NCI-H510A (cell line): ENCODE measurements at regions not wholly inside any gene's neighbourhood (a gene's known extent, or its start where the extent isn't known, plus 50 kb on each side); places are given as distances from the start of the nearest gene placed in this dataset.
"Not testable (repeated sequence)": the region's sequence is repeated elsewhere in the genome, so short reads cannot be mapped to it uniquely, and the experiment has no call there.

ENCODE experiments used
- DNase-seq: peaks from one replicate; lab custom pipeline; 2025; lab: John Stamatoyannopoulos, UW

- no peak for DNase-seq
Observed at GRCh38 chr4:188377816-188378215, 238.6 kb downstream of the TRIML1 start.

GRCh38 chr4:188383180-188383579 lies 243.9 kb downstream of the TRIML1 start:
- no peak for DNase-seq

- DNase-seq = no peak
Observed at GRCh38 chr4:188387179-188387791, 248.0 kb downstream of the TRIML1 start.

- not testable (repeated sequence) for DNase-seq
Observed at GRCh38 chr4:188391349-188391748, 252.1 kb downstream of the TRIML1 start.

- no peak for DNase-seq
Observed at GRCh38 chr4:188396037-188396436, 256.8 kb downstream of the TRIML1 start.

GRCh38 chr4:188399834-188400233 lies 260.6 kb downstream of the TRIML1 start:
- DNase-seq = no peak

GRCh38 chr4:188400451-188400850 lies 261.2 kb downstream of the TRIML1 start:
- no peak for DNase-seq

GRCh38 chr4:188403272-188403671 lies 264.0 kb downstream of the TRIML1 start:
- no peak for DNase-seq

GRCh38 chr4:188405071-188405835 lies 266.0 kb downstream of the TRIML1 start:
- DNase-seq = not testable (repeated sequence)

GRCh38 chr4:188408244-188409030 lies 269.2 kb downstream of the TRIML1 start:
- DNase-seq = no peak

- DNase-seq = no peak
Observed at GRCh38 chr4:188409851-188410250, 270.6 kb downstream of the TRIML1 start.

GRCh38 chr4:188411805-188412204 lies 272.6 kb downstream of the TRIML1 start:
- no peak for DNase-seq

GRCh38 chr4:188412499-188412898 lies 273.3 kb downstream of the TRIML1 start:
- no peak for DNase-seq

- no peak for DNase-seq
Observed at GRCh38 chr4:188414441-188414840, 275.2 kb downstream of the TRIML1 start.

- DNase-seq = no peak
Observed at GRCh38 chr4:188417181-188417580, 277.9 kb downstream of the TRIML1 start.

- DNase-seq = no peak
Observed at GRCh38 chr4:188423039-188423438, 283.8 kb downstream of the TRIML1 start.

- DNase-seq = peak; percentile 6
Observed at GRCh38 chr4:188428935-188429334, 289.7 kb downstream of the TRIML1 start.

- DNase-seq = no peak
Observed at GRCh38 chr4:188429965-188430364, 290.7 kb downstream of the TRIML1 start.

- DNase-seq = no peak
Observed at GRCh38 chr4:188430384-188430783, 291.1 kb downstream of the TRIML1 start.

GRCh38 chr4:188432328-188432727 lies 293.1 kb downstream of the TRIML1 start:
- DNase-seq = peak; percentile 3

GRCh38 chr4:188433741-188434315 lies 294.6 kb downstream of the TRIML1 start:
- DNase-seq = no peak

- no peak for DNase-seq
Observed at GRCh38 chr4:188434643-188435042, 295.4 kb downstream of the TRIML1 start.
